Tibial nerve (tissue), 4 donors: ENCODE measurements at regions not wholly inside any gene's neighbourhood (a gene's known extent, or its start where the extent isn't known, plus 50 kb on each side); places are given as distances from the start of the nearest gene placed in this dataset.
"Not testable (repeated sequence)": the region's sequence is repeated elsewhere in the genome, so short reads cannot be mapped to it uniquely, and the experiment has no call there.

Source experiments
- CTCF ChIP-seq, 5 experiments: fragments of 200-600 bp in 3 of 5; fragments of 450-650 bp in 2 of 5; sonication (generic) in 3 of 5; IDR thresholded peaks; one replicate each; pipeline ENCODE4 v1.5.1; 2016 to 2019; ENCODE audit warnings: antibody characterized with exemption in 5 of 5, mild to moderate bottlenecking in 3 of 5, moderate library complexity in 2 of 5
- EP300 ChIP-seq, 2 donors: sonication (generic); formaldehyde crosslinking; IDR thresholded peaks; one replicate each; pipeline ENCODE4 v1.6.1; 2017; ENCODE audit warnings: antibody characterized with exemption in 2 of 2, mild to moderate bottlenecking in 1 of 2
- POLR2A ChIP-seq, 2 donors: fragments of 450-650 bp; IDR thresholded peaks; one replicate each; pipeline ENCODE4 v1.6.1; 2017; ENCODE audit warnings: antibody characterized with exemption in 2 of 2, mild to moderate bottlenecking in 2 of 2, moderate library complexity in 2 of 2

DNA sequence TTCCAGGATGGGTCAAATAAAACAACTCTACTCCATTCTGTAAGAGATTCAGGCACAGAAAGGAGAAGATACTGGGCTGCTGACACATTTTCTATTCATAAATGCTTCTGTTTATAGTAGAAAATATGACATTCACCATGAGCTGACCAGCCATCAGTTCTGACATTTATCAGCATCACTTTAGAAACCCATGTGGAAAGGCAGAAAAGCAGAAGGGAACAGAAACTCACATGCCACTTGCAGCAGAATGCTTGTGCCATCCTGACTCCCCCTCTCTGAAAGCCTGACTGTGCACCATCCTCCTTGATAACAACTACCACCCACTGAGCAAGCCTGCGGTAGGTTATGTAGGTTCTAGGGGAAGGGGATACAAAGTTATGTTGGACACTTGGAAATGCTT is 527.7 kb downstream of the TTLL7 start:
- TF ChIP-seq CTCF, POLR2A, EP300 (IDR thresholded peaks at IDR 0.05): not testable (repeated sequence)
